ENCODE measurements at regions not wholly inside any gene's neighbourhood (a gene's known extent, or its start where the extent isn't known, plus 50 kb on each side); places are given as distances from the start of the nearest gene placed in this dataset.
"Not testable (repeated sequence)": the region's sequence is repeated elsewhere in the genome, so short reads cannot be mapped to it uniquely, and the experiment has no call there.

- no peak for DNase-seq (ENCODE audit: low read depth in 2 of 2)
These were observed 70.0 kb downstream of the LMO4 start for GRCh38 chr1:87398641-87399040.

- no peak for DNase-seq (ENCODE audit: low read depth in 2 of 2)
These were observed 70.6 kb downstream of the LMO4 start for GRCh38 chr1:87399264-87399663.

- no peak for DNase-seq (ENCODE audit: low read depth in 2 of 2)
These were observed 71.0 kb downstream of the LMO4 start for GRCh38 chr1:87399701-87400100.

- DNase-seq (ENCODE audit: low read depth in 2 of 2), result no peak
These were observed 72.1 kb downstream of the LMO4 start for GRCh38 chr1:87400813-87401212.

- DNase-seq (ENCODE audit: low read depth in 2 of 2), result no peak
These were observed 73.7 kb downstream of the LMO4 start for GRCh38 chr1:87402241-87403002.

- no peak for DNase-seq (ENCODE audit: low read depth in 2 of 2)
These were observed 74.6 kb downstream of the LMO4 start for GRCh38 chr1:87403061-87403820.

GRCh38 chr1:87404296-87404695 is 75.6 kb downstream of the LMO4 start:
- DNase-seq (ENCODE audit: low read depth in 2 of 2), result no peak

GRCh38 chr1:87408665-87409248 is 80.1 kb downstream of the LMO4 start:
- no peak for DNase-seq (ENCODE audit: low read depth in 2 of 2)

- DNase-seq (ENCODE audit: low read depth in 2 of 2), result no peak
These were observed 82.2 kb downstream of the LMO4 start for GRCh38 chr1:87410776-87411480.

GRCh38 chr1:87413846-87414245 is 85.2 kb downstream of the LMO4 start:
- not testable (repeated sequence) for DNase-seq (ENCODE audit: low read depth in 2 of 2)

- DNase-seq (ENCODE audit: low read depth in 2 of 2), result no peak
These were observed 89.4 kb downstream of the LMO4 start for GRCh38 chr1:87418048-87418447.

GRCh38 chr1:87421809-87422208 is 93.1 kb downstream of the LMO4 start:
- no peak for DNase-seq (ENCODE audit: low read depth in 2 of 2)

GRCh38 chr1:87424541-87424940 is 95.9 kb downstream of the LMO4 start:
- DNase-seq (ENCODE audit: low read depth in 2 of 2), result no peak

- DNase-seq (ENCODE audit: low read depth in 2 of 2), result no peak
These were observed 98.0 kb downstream of the LMO4 start for GRCh38 chr1:87426463-87427249.

GRCh38 chr1:87428367-87428766 is 99.7 kb downstream of the LMO4 start:
- no peak for DNase-seq (ENCODE audit: low read depth in 2 of 2)

- DNase-seq (ENCODE audit: low read depth in 2 of 2), result no peak
These were observed 100.2 kb downstream of the LMO4 start for GRCh38 chr1:87428883-87429282.

- no peak for DNase-seq (ENCODE audit: low read depth in 2 of 2)
These were observed 104.0 kb downstream of the LMO4 start for GRCh38 chr1:87432685-87433084.

- DNase-seq (ENCODE audit: low read depth in 2 of 2), result not testable (repeated sequence)
These were observed 104.4 kb downstream of the LMO4 start for GRCh38 chr1:87433101-87433500.

GRCh38 chr1:87435484-87435883 is 106.8 kb downstream of the LMO4 start:
- DNase-seq (ENCODE audit: low read depth in 2 of 2), result no peak

- not testable (repeated sequence) for DNase-seq (ENCODE audit: low read depth in 2 of 2)
These were observed 107.4 kb downstream of the LMO4 start for GRCh38 chr1:87436115-87436514.

GRCh38 chr1:87436534-87436933 is 107.9 kb downstream of the LMO4 start:
- DNase-seq (ENCODE audit: low read depth in 2 of 2), result no peak
